ENCODE measurements at regions not wholly inside any gene's neighbourhood (a gene's known extent, or its start where the extent isn't known, plus 50 kb on each side); places are given as distances from the start of the nearest gene placed in this dataset.
A peak's percentile ranks its signal among the peaks of the same experiment; 100 is the strongest.

DNA sequence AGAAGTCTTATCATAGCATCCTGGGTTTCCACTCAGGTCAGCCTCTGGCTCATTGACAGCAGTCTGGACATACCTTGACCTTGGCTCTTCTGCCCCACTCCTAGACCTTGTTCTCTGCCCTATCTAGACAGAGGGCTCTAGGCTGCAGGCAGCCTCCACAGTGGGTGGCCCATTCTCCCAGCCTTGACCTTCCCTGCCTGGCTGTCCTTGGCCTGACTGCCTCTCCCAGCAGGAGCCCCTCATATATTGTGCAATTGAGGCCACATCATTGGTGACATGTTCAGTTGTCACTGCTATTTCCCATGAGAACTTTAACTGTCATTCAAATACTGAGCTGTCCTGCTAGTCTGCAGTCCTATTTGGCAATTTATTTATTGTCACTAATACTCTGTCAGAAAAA is 503.4 kb downstream of the PLXNA4 start:
- DNase-seq (ENCODE audit: low spot score): no peak

DNA sequence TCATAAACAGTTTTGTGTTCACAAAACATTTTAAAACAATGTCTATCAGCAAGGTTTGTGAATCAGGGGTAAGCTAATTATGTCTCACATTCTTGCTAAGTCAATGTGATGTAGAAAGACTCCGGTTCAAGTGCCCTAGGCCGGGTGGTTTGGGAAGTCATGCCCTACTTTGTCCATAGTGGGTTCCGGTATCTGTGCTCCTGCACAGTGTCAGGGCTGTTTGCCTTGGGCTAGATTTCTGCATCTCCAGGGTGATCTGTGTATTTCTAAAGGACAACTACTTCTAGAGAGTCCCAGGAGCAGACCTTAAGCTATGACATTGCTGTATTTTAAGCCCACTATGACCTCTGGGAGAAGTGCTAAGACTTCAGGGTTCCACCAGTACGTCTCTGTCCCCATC is 504.1 kb downstream of the PLXNA4 start:
- DNase-seq (ENCODE audit: low spot score): no peak

DNA sequence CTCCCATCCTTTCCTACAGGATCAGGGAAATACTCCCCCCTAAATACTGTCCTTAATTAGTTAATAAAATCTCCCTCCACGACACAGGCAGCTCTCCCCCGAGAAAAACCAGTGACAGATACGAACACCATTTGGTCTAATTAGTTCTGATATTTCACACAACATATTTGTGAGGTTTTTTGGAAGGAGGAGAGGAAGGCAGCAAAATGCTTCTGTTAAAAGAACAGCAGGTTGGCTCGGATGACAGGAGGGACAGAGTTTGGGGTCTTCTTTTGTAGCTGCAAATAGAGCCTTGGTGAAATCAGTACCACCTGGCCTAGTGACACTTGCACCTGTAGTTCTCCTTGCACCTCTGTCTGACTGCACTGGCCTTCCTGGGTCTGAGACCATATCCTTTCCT is 507.0 kb downstream of the PLXNA4 start:
- no peak for DNase-seq (ENCODE audit: low spot score)

DNA sequence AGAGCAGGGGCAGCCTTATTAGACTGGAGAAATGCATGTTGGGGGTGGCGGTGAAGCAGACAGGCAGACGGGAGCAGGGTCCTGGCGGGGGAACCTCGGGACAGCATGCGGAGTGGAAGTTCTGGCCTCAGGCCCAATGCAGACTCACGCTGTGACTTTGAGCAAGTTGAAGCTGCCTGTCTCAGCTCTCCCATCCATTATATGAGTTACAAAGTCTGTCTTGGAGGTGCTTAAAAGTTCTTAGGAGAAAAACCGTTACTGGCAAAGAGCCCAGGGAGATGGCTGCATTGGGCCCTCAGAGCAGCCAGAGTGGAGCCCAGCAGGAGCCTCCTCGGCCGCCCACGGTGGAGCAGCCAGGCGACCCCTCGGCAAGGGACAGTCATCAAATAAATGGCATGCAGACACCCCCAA is 509.5 kb downstream of the PLXNA4 start:
- DNase-seq (ENCODE audit: low spot score): no peak

DNA sequence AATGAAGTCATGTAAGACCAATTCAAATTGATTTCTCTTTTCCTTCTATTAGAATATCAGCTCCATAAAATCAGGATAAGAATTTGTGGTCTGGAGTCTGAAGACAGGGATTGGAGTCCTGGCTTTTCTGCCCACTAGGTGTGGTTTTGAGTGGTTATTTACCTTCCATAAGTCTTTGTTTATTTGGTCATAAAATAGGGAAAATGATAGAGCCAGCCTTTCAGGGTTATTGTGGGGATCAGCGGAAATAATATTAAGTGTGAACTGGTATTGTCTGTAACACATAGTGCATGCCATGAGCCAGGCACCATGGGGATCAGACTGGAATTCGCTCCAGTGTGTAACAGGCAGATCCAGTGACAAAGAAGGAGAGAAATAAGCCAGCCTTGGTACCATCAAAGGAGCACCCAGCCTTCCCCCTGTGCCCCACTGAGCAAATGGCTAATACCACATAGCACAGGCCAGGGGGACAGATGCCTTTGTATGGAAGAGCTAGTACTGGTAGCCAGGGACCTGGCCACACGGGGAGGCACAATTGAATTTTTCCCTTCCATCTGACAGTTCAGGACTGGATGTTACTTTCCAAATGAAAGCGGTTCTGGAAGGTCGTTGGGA is 509.7 kb upstream of the PODXL start:
- no peak for DNase-seq (ENCODE audit: low spot score)

DNA sequence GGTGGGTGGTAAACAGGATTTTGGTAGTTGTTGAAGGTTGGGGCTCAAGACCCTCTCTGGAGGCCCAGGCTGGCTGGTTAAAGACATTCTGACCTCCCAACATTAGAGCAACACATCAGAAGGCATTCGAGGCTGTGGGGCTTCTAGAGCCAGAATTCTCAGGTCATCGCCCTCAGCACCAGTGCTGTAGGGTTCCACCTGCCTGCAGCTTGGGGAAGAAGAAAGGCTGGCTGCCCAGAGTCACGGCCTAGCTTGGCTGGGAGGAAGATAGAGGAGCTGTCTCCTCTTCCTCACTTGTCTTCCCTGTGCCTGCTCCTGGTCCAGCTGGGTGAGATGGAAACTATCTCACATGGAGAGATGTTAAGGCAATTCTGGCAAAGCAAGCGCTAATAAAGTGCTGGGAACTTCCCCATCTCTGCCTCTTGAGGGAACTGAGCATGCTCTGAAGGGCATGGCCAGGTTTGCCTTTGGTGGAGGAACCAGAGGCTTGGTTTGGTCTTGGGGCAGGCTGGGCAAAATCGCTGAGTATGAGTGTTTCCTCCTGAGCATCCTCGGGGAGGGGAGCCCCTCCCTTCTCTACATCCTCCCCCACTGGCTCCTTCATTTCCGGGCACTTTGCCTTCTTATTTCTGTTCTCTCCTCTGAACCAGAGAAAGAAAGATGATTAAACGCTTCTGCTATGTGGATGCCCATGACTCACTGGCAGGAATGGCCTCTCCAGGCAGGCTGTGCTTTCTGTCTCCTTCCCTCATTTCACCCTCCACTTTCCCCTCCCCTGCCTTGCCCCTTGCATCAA is 509.0 kb upstream of the PODXL start:
- peak; percentile 62 for DNase-seq (ENCODE audit: low spot score)

DNA sequence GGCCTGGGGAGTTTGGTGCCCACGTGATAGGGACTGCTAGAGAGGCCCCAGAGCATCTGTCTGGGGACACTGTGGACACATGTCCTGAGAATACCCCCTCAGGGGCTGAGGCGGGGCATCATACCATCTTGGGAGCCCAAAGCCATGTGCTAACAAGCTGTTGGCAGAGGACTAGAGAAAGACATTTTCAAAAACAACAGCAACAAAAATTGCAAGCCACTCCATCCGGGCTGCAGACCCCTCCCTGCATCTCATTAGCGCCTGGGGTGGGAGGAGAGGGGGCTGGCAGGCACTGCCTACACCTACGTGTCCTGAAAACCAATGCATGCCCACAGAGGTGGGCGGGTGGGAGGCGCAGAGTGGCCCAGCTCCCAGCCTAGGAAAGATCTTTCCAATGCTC is 507.4 kb upstream of the PODXL start:
- DNase-seq (ENCODE audit: low spot score): no peak

DNA sequence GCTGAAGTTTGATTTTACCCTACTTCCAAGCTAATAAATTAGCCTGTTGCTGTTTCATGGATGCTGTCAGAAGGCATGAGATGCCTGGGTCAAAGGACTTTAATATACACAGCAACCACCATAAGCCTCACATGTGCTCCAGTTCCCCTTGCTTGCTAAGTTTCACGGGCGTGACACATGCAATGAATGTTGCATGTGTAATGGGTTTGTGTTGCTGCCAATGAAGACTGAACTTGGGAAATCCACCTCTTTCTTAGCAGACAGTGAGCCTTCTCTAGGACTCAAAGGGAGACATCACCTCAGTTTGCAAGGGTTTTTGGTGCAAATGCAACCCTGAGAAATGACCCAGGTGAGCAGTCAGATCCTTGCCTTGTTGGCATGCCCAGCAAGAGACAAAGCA is 505.5 kb upstream of the PODXL start:
- no peak for DNase-seq (ENCODE audit: low spot score)

DNA sequence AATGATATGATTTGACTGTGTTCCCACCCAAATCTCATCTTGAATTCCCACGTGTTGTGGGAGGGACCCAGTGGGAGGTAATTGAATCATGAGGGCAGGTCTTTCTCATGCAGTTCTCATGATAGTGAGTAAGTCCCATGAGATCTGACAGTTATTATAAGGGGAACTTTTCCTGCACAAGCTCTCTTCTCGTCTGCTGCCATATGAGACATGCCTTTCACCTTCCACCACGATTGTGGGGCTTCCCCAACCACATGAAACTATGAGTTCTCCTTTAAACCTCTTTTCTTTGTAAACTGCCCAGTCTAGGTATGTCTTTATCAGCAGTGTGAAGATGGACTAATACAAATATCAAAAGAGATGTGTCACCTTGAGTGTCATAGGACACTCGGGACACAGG is 502.7 kb upstream of the PODXL start:
- DNase-seq (ENCODE audit: low spot score): no peak

DNA sequence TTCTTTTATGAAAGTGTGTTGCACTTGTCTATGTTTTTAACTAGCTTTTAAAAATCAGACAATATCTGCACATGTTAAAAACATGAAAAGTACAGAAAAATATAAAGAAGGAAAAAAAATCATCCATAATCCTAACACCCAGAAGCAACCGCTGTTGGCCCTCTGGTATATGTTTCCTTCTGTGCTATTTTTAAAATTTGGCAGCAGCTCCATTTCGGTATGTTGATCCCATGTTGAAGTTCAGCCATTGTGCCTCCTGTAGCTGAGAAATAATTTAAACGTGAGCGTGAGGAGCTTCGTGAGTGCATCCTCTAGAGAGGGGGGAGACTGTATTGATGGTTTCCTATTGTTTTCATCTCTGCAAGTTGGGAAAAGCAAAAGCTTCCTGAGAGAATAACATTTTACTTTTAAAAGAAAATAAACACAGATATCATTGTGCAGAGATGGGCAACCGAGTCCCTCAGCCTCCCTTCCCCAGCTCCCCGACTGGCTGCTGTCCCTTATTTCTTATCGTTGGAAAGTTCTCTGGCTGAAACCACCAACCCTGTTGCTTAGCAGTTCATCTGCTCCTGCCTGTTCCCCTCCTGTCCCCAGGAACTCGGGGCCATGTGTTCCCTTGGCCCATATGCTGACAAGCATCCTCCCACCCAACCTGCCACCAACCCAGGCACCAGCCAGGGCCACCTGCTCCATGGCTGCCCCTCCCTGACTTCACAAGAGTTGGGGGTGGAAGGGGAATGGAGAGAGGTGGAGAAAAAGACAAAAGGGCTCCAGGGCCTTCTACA is 499.1 kb upstream of the PODXL start:
- DNase-seq (ENCODE audit: low spot score): no peak

DNA sequence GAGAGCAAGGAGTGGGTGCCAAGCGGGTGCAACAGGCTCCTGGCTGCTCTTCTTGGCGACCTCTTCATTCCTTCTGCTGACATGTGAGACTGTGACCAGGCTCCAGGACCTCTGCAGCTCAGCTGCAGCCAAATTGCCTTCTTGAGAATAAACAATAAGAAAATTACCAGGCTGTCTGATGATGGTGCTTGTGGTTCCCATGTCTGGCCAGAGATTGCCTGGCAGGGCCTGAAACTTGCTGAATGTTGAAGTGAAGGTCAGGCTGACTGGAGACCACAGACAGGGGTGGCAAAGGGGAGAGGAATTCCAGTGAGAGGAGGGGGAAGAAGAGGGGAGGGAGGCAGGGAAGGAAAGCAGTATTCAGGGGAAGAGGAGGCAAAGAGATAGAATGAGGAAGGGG is 497.4 kb upstream of the PODXL start:
- no peak for DNase-seq (ENCODE audit: low spot score)

DNA sequence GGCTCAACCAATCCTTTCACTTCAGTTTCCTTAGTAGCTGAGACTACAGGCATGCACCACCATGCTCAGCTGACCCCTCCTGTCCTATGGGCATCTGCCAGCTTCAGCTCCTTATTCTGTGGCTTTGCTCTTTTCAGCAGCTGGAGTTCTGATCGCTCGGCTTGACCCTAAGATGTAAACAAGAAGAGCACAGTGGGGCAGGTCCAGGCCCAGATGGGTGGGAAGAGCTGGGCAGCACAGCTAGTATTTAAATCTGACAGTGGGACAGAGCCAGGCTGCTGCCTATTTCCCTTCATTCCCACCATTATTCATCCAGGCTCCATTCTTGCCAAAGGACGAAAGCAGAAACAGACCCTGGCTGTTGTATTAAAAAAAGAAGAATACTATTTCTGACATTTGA is 494.9 kb upstream of the PODXL start:
- no peak for DNase-seq (ENCODE audit: low spot score)

DNA sequence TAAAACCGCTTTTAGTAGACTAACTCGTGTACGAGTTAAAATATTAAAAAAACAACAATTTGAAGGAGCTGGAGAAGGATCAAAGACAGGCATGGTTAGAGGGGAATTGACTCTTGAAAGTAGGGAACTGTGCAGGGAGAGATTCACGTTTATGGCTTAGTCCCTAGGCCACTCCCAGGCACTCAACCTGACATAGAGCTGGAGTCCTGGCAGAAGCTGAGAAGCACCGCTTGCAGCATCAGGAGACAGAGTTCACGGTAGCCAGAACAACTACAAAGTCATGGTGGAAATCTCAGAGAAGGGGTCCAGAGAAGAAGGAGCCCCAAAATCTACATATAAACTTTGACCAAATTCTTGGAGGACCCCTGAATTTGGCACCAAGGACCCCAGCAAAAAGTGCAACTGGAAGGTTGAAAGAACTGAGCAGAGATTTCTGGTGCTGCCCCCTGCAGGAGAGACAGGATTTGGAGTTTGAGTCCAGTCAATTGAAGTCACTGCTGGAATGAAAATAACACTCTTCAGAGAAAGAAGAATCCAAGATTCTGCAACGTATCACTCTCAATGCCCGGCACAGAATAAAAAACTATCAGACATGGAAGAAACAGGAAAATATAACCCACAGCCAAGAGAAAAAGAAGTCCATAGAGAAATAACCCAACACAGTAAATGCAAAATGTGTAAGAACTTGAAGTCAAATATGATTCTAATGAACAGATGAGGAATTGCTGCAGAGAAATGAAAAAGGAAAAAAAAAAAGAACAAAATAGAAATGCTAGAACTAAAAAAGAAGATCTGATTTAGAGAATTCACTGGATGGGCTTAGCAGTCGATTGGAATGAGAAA is 493.3 kb upstream of the PODXL start:
- no peak for DNase-seq (ENCODE audit: low spot score)

DNA sequence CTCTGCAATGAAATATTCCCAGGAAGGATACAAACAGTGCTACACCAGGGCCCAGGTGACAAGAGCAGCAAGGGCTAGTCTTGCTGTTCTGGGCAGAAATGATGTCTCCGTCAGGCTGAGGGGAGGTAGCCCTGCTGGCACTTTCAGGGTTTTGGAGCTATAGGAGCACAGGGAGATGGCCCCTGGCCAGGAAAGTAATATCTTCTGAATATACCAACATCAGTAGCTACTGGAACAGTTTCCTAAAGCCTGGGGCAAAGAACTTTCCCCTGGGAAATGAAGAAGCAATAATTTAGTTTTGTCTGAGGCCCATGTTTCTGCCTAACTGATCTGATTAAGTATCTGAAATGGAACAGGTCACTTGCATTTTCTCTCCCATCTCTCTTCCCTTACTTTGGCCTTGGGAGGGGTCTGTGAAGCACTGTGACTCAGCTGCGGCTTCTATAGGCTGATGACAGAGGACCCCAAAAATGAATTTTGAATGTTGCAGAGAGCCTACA is 489.1 kb upstream of the PODXL start:
- DNase-seq (ENCODE audit: low spot score): no peak

DNA sequence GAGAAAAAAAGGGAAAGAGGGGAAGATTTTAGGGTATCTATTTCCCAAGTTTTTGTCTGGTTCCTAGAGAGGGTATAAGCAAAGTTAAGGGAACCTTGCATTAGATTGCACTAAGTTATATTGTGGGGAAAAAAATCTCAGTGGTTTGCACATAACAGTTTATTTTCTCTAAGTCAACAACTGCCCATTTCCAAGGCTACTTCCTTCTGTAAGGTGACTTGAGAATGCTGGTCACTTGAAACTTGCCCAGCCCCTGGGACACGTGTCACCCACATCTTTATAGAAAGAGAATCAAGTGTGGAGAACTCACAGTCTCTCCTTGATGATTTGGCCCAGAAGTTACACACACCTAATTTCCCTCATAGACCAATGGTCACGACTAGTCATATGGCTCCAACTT is 488.6 kb upstream of the PODXL start:
- no peak for DNase-seq (ENCODE audit: low spot score)

DNA sequence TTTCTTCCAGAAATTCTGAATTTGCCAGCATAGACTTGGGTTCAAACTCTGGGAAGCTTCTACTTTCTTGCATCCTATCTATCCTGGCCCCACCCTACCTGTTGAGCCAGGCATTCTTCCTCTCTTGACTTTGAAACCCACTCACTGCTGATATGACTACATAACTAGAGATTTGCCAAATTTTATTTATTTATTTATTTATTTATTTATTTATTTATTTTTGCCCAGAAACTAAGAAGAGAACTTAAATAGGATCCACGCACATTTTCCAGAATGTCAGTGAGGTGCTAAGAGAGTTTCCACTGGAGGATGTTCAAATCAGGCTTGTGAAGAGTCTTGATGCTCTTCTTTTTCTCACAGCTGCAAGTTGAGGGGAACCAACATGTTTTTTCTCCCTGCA is 487.8 kb upstream of the PODXL start:
- no peak for DNase-seq (ENCODE audit: low spot score)

DNA sequence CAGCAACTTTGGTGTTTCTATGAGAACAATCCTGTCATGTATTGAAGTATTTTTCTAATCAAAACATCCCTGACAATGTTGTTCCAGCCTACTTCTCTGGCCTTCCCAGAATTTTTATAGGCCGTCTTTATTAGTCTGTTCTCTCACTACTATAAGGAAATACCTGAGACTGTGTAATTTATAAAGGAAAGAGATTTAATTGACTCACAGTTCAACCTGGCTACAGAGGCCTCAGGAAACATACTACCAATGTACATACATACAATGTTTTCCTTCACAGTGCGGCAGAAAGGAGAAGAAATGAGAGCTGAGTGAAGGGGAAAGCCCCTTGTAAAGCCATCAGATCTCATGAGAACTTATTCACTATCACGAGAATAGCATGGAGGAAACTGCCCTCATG is 484.7 kb upstream of the PODXL start:
- no peak for DNase-seq (ENCODE audit: low spot score)

DNA sequence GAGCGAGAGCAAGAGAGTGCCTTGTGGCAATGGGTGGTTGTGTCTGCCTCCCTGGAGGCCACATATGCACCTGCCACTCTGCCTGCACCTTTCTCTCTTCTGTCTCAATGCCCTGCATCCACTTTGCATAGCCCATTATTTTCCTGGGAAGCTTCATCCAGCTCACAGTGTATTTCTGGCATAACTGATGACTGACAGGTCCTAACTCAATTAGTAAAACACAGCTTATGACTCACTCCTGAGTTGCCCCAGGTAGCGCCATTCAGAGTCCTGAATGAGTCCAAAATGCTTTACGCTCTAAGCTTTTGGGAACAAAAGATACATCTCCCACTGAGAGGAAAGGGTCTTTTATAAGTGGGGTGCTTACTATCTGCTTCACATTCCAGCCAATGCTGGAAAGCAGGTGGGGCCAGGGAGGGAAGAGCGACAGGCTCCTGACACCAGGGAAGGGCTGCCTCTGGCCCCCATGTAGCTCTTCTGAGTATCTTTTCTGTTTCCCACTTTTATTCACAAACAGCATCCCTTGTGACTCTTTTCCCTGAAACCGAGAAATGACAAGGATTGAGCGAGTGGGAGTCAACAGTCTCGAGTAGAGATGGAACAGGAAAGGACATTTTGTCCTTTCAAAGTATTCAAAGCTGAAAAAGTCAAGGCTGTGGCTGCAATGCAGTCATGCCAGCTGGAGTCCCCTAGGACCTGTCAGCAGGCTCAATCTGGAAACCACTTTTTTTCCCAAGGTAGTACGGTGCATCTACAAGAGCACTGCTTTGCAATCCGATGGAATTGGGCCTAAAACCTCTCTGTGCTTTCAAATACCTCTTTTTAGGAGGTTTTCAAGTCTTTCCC is 479.3 kb upstream of the PODXL start:
- no peak for DNase-seq (ENCODE audit: low spot score)

DNA sequence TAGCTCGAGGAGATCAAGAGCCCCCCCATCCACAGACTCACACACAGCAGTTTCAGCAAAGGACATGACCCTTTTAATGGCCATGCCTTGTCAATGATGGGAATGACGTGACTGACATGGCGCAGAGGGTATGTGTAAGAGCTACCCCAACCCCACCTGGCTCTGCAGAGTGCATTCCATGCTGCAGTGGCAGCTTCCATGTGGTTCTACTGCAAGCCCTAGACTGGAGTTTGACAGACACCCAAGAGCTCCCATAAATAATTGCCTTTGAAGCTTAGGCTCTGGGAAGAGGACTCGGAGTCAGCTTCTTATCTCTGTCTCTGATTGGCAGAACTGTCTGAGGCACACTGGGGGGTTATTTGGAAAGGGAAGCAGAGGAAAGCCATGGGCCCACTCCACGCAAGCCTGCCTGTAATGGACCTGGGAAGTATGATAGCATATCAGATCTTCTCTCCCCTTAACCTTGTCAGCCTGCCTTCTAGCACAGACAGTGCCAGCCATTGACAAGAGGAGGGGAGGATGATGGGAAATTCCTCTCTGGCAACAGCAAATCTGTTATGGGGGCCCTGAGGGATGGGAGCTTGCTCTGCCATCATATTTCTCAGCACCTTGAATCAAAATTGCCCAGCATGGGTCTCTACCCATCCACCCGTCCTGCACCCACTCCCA is 478.5 kb upstream of the PODXL start:
- DNase-seq (ENCODE audit: low spot score): no peak

DNA sequence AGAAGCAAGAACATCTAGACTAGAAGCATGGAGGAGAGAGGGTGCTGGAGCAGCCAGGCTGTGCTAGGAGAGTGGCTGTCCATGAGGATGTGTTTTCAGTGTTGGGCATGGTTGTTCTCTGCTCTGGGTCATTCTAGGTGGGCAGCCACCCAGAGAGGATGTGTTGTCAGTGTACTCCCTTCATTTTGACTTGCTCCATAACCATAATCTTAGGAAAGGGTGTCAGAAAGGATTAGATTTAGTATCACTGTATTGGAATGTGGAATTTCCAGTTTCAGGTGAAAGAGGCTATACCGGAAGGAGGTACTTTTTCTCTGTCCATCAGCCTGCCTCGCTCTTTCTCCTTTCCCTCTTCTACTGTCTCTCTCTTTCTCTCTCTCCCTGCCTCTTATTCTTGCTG is 474.5 kb upstream of the PODXL start:
- no peak for DNase-seq (ENCODE audit: low spot score)
